ENCODE measurements at regions not wholly inside any gene's neighbourhood (a gene's known extent, or its start where the extent isn't known, plus 50 kb on each side); places are given as distances from the start of the nearest gene placed in this dataset.

DNA sequence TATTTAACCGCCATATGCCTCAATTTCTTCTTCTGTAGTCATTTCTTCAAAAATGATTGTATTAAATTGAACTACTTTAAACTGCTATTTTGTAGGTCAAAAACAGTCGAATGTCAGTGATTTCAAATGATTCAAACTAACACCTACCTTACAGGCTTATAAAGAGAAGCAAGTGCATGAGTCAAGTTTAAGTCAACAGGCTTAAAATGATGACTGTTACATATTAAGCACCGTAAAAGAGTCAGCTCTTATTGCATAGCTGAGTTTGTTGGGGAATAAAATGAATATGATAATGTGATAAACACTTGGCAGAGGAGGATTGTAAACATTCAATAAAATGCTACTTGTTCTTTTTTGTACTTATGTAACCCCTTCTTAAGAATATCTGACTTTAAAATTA is 90.1 kb upstream of the ANKRD1 start:
- 64 to 75% (median 65%) methylated on average over 3 of the region's 3 CpGs for WGBS, 3 donors
- H3K27ac ChIP-seq: no peak overlapping the region
- no peaks in the 10 kb centered on the region for H3K4me1 ChIP-seq (ENCODE audit: insufficient read depth)
- TF ChIP-seq, protein P1, sequence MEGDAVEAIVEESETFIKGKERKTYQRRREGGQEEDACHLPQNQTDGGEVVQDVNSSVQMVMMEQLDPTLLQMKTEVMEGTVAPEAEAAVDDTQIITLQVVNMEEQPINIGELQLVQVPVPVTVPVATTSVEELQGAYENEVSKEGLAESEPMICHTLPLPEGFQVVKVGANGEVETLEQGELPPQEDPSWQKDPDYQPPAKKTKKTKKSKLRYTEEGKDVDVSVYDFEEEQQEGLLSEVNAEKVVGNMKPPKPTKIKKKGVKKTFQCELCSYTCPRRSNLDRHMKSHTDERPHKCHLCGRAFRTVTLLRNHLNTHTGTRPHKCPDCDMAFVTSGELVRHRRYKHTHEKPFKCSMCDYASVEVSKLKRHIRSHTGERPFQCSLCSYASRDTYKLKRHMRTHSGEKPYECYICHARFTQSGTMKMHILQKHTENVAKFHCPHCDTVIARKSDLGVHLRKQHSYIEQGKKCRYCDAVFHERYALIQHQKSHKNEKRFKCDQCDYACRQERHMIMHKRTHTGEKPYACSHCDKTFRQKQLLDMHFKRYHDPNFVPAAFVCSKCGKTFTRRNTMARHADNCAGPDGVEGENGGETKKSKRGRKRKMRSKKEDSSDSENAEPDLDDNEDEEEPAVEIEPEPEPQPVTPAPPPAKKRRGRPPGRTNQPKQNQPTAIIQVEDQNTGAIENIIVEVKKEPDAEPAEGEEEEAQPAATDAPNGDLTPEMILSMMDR (IDR thresholded peaks at IDR 0.05): no peak
- intact Hi-C loops (cut with DNase I): no loop called here
- no peaks in the 10 kb centered on the region for H3K27me3 ChIP-seq
- no peak for DNase-seq
- H3K4me3 ChIP-seq: no peak overlapping the region
- H3K36me3 ChIP-seq: no peaks in the 10 kb centered on the region
- H3K9me3 ChIP-seq: no peaks in the 10 kb centered on the region

DNA sequence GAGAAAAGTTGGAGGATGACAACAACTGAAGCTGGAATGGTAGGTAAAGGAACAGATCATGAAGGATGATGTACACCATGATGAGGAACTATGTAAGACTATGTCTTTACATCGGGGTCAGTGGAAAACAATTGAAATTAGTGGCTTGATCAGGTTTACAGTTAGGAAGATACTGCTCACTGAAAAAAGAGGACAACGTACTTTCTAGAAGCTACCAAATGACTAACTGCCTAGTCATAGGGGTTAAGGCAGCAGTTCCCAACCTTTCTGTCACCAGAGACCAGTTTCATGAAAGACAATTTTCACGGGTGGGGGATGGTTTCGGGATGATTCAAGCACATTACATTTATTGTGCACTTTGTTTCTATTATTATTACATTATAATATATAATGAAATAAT is 91.6 kb upstream of the ANKRD1 start:
- Histone ChIP-seq H3K4me1 (ENCODE audit: insufficient read depth) (no peaks in the 10 kb centered on the region), H3K27ac (no peak overlapping the region), H3K36me3 (no peaks in the 10 kb centered on the region), H3K27me3 (no peaks in the 10 kb centered on the region), H3K4me3 (no peak overlapping the region), H3K9me3 (no peaks in the 10 kb centered on the region)
- DNase-seq: no peak
- intact Hi-C loops (cut with DNase I): no loop called here
- TF ChIP-seq POLR2A (IDR thresholded peaks at IDR 0.05): no peak
- TF ChIP-seq, protein P1 (IDR thresholded peaks at IDR 0.05): no peak
- TF ChIP-seq EP300 (IDR thresholded peaks at IDR 0.05): no peak
- WGBS, 3 donors: 92 to 97% (median 95%) methylated on average over 4 of the region's 4 CpGs

DNA sequence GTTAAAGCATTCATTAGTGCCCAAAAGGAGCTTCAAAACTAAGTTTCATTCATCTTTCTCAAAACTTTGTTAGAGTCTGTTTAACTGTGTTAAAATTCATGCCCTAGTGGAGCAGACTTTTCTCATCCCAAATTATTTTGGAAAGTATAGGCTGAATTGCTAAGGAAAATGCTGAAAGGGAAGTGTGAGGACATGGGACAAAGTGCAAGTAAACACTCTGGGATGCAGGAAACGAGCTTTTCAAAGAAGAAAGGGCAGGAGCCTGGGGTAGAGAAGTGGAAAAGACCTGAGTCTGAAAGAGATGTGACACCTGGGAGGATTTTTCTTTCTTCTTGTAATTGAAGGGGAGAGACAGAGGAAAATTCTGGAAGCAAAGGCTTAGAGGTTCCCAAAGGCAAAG is 93.1 kb upstream of the ANKRD1 start:
- H3K4me3 ChIP-seq: no peak overlapping the region
- no peaks in the 10 kb centered on the region for H3K27me3 ChIP-seq
- DNase-seq: no peak
- no peaks in the 10 kb centered on the region for H3K36me3 ChIP-seq
- 71 to 76% (median 73%) methylated on average over 1 of the region's 1 CpG for WGBS, 3 donors
- no peak for TF ChIP-seq POLR2A (IDR thresholded peaks at IDR 0.05)
- TF ChIP-seq, protein P1 (IDR thresholded peaks at IDR 0.05): no peak
- no peak for TF ChIP-seq EP300 (IDR thresholded peaks at IDR 0.05)
- H3K4me1 ChIP-seq (ENCODE audit: insufficient read depth): no peaks in the 10 kb centered on the region
- H3K27ac ChIP-seq: no peak overlapping the region
- H3K9me3 ChIP-seq: no peaks in the 10 kb centered on the region
- intact Hi-C loops (cut with DNase I): no loop called here

- 34 to 52% (median 42%) methylated on average over 3 of the region's 3 CpGs for WGBS, 3 donors
- H3K9me3 ChIP-seq: no peaks in the 10 kb centered on the region
- no peak for DNase-seq
Observed at GRCh38 chr10:91017198-91017597, 96.3 kb upstream of the ANKRD1 start.

More at GRCh38 chr10:91017198-91017597, 96.3 kb upstream of the ANKRD1 start:
- intact Hi-C loops (cut with DNase I): no loop called here
- Histone ChIP-seq H3K4me1 (ENCODE audit: insufficient read depth) (peaks cover 2% of the 10 kb centered on the region), H3K4me3 (no peak overlapping the region), H3K27ac (no peak overlapping the region), H3K27me3 (no peaks in the 10 kb centered on the region), H3K36me3 (no peaks in the 10 kb centered on the region)
- TF ChIP-seq, protein P1 (IDR thresholded peaks at IDR 0.05): no peak
- TF ChIP-seq EP300 (IDR thresholded peaks at IDR 0.05) (no peak), POLR2A (IDR thresholded peaks at IDR 0.05) (no peak)

Measured in ovary (tissue), 7 donors.